MCF 10A (cell line): ENCODE measurements at regions not wholly inside any gene's neighbourhood (a gene's known extent, or its start where the extent isn't known, plus 50 kb on each side); places are given as distances from the start of the nearest gene placed in this dataset.

Experiments used
- BruUV-seq: library from RNA; stranded (reverse); fragments of 400-500 nt; replicated peaks from 2 replicates; lab custom pipeline; 2021; lab: Mats Ljungman, UMichigan
- CTCF ChIA-PET: fragments of 300-600 bp; sonication (Branson Sonifier 250); formaldehyde crosslinking; extraction: SDS; loops from one replicate; lab custom pipeline; 2021; ENCODE audit warnings: antibody characterized with exemption, inconsistent platforms; lab: Yijun Ruan, JAX
- POLR2A ChIA-PET: fragments of 300-600, 350-650 bp; sonication (Branson Sonifier 250); formaldehyde crosslinking; extraction: SDS; loops from one replicate; lab custom pipeline; 2020; ENCODE audit warnings: antibody characterized with exemption, inconsistent platforms; lab: Yijun Ruan, JAX
- DNase-seq: peaks from one replicate; pipeline ENCODE4 v3.0.0-alpha.2; 2018; ENCODE audit not compliant: unreplicated experiment
- H3K27ac Mint-ChIP-seq: one replicate; pipeline ENCODE4 v1.8.0; 2022; ENCODE audit warnings: mild to moderate bottlenecking, low read depth, mixed read lengths; ENCODE audit not compliant: unreplicated experiment
- H3K27me3 Mint-ChIP-seq: one replicate; pipeline ENCODE4 v1.8.0; 2022; ENCODE audit warnings: mixed read lengths; ENCODE audit not compliant: insufficient read depth, unreplicated experiment
- H3K36me3 Mint-ChIP-seq: one replicate; pipeline ENCODE4 v1.8.0; 2022; ENCODE audit warnings: mild to moderate bottlenecking, moderate library complexity, mixed read lengths; ENCODE audit not compliant: insufficient read depth, unreplicated experiment
- H3K4me1 Mint-ChIP-seq: one replicate; pipeline ENCODE4 v1.8.0; 2022; ENCODE audit warnings: mixed read lengths; ENCODE audit not compliant: insufficient read depth, unreplicated experiment
- H3K4me3 Mint-ChIP-seq: one replicate; pipeline ENCODE4 v1.8.0; 2022; ENCODE audit warnings: mild to moderate bottlenecking, moderate library complexity, mixed read lengths; ENCODE audit not compliant: unreplicated experiment
- H3K9me3 Mint-ChIP-seq: one replicate; pipeline ENCODE4 v1.8.0; 2022; ENCODE audit warnings: mixed read lengths; ENCODE audit not compliant: unreplicated experiment
- intact Hi-C: fragments of 100-400 bp; cut with micrococcal nuclease; formaldehyde crosslinking; loops from 2 replicates; pipeline ENCODE4 v1.14.1; 2022
- TF ChIP-seq, protein P1 (sequence below): fragments of 200-600 bp; IDR thresholded peaks from one replicate; pipeline ENCODE4 v1.8.0; 2022; ENCODE audit warnings: antibody characterized with exemption, mild to moderate bottlenecking; ENCODE audit not compliant: unreplicated experiment

DNA sequence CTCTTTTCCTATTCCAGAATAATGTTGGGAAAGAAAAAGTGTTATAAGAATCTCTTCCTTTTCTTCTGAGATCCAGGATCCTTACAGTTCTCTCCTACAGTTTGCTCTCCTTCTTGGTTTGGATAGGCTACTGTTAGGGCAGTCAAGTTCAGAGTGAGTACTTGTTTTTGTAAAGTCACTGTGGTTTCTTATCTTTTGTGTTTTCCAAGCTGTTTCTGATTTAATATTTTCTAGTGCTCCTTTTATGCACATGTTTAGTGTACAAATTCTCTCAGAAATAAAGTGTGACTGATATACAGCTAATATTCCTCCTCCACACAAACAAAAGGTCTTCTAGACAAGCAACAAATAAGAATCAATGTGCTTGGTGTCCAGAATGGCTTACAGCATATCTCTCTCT lies 107.7 kb downstream of the BACH1 start:
- CTCF ChIA-PET, result no interaction called here
- DNase-seq, result no peak
- intact Hi-C loops, result no loop called here

DNA sequence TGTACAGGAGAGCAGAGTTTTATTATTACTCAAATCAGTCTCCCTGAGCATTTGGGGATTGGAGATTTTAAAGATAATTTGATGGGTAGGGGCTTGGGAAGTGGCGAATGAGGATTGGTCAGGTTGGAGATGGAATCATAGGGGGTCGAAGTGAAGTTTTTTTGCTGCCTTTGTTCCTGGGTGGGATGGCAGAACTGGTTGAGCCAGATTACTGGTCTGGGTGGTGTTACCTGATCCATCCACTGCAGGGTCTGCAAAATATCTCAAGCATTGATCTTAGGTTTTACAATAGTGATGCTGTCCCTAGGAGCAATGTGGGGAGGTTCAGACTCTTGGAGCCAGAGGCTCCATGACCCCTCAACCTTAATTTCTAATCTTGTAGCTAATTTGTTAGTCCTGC lies 108.8 kb downstream of the BACH1 start:
- ChIA-PET POLR2A (no interaction called here), CTCF (no interaction called here)
- BruUV-seq, result no TSS peak
- DNase-seq, result no peak
- Mint-ChIP-seq H3K36me3 (no peaks in the 10 kb centered on the region), H3K27me3 (no peaks in the 10 kb centered on the region), H3K27ac (no peak overlapping the region), H3K4me1 (peaks cover 13% of the 10 kb centered on the region), H3K4me3 (no peak overlapping the region), H3K9me3 (no peaks in the 10 kb centered on the region)
- TF ChIP-seq, protein P1, sequence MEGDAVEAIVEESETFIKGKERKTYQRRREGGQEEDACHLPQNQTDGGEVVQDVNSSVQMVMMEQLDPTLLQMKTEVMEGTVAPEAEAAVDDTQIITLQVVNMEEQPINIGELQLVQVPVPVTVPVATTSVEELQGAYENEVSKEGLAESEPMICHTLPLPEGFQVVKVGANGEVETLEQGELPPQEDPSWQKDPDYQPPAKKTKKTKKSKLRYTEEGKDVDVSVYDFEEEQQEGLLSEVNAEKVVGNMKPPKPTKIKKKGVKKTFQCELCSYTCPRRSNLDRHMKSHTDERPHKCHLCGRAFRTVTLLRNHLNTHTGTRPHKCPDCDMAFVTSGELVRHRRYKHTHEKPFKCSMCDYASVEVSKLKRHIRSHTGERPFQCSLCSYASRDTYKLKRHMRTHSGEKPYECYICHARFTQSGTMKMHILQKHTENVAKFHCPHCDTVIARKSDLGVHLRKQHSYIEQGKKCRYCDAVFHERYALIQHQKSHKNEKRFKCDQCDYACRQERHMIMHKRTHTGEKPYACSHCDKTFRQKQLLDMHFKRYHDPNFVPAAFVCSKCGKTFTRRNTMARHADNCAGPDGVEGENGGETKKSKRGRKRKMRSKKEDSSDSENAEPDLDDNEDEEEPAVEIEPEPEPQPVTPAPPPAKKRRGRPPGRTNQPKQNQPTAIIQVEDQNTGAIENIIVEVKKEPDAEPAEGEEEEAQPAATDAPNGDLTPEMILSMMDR, result no peak
- intact Hi-C loops, result no loop called here

More for the DNA sequence above, 107.7 kb downstream of the BACH1 start:
- Mint-ChIP-seq H3K27ac (no peak overlapping the region), H3K4me1 (peaks cover 13% of the 10 kb centered on the region), H3K9me3 (no peaks in the 10 kb centered on the region), H3K4me3 (no peak overlapping the region), H3K27me3 (no peaks in the 10 kb centered on the region), H3K36me3 (peaks cover 6% of the 10 kb centered on the region)
- POLR2A ChIA-PET, result no interaction called here
- TF ChIP-seq, protein P1, result no peak
- BruUV-seq, result no TSS peak

DNA sequence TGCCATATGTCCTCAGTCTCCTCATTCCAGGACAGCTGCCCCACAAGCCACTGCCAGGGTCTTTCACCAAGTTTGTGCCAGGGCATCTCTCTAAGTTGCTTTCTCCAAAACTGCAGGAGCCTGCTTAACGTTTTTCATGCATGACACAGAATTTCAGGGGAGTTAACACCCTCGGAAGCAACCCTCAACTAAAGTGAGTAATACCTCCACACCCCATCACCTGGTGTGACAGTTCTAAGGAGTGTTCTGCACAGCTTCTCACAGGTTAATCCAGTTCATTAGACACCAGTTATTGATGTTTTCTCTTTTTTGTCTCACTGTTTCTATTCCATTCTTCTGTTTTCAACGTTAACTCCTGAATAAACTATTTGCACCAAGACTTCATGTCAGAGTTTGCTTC lies 115.0 kb downstream of the BACH1 start:
- Mint-ChIP-seq H3K4me1 (peaks cover 10% of the 10 kb centered on the region), H3K27me3 (no peaks in the 10 kb centered on the region), H3K27ac (no peak overlapping the region), H3K4me3 (no peak overlapping the region), H3K9me3 (no peaks in the 10 kb centered on the region), H3K36me3 (peaks cover 13% of the 10 kb centered on the region)
- BruUV-seq, result no TSS peak
- CTCF ChIA-PET, result interaction anchor here (1.1 kb wide), 1 partner anchor 9 kb away, joined by 6 read pairs; no protein-coding TSS in a partner anchor
- no peak for DNase-seq
- POLR2A ChIA-PET, result interaction anchor here (0.5 to 2.1 kb wide), 3 partner anchors 10 to 270 kb away, joined by 3 to 4 read pairs (median 3); no protein-coding TSS in a partner anchor
- intact Hi-C loops, result no loop called here
- TF ChIP-seq, protein P1, result no peak

DNA sequence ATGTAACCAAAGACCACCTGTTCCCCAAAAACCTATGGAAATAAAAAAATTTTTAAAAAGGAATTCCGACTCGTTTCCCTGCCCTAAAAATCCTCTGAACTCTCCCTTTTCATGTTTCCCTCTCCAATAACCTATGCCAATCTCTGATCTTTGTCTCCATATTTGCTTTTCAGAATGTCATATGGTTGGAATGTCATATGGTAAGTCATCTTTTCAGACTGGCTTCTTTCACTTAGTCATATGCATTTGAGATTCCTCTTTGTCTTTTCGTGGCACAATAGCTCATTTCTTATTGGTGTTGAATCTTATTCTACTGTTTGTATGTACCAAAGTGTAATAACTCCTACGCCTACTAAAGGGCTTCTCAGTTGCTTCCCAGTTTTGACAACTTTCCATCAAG lies 117.5 kb downstream of the BACH1 start:
- POLR2A ChIA-PET, result no interaction called here
- peaks cover 10% of the 10 kb centered on the region for H3K4me1 Mint-ChIP-seq
- CTCF ChIA-PET, result interaction anchor here (1.2 kb wide), 1 partner anchor 60 kb away, joined by 3 read pairs; no protein-coding TSS in a partner anchor
- H3K27ac Mint-ChIP-seq, result no peak overlapping the region
- TF ChIP-seq, protein P1, result no peak
- no peak for DNase-seq
- peaks cover 13% of the 10 kb centered on the region for H3K36me3 Mint-ChIP-seq
- no peak overlapping the region for H3K4me3 Mint-ChIP-seq
- no TSS peak for BruUV-seq
- intact Hi-C loops, result no loop called here
- H3K27me3 Mint-ChIP-seq, result no peaks in the 10 kb centered on the region
- no peaks in the 10 kb centered on the region for H3K9me3 Mint-ChIP-seq
